Colonic mucosa (tissue), 4 donors: ENCODE measurements at regions not wholly inside any gene's neighbourhood (a gene's known extent, or its start where the extent isn't known, plus 50 kb on each side); places are given as distances from the start of the nearest gene placed in this dataset.

Experiments used
- DNase-seq: peaks from one replicate; pipeline ENCODE4 v3.0.0-alpha.2; 2020
- H3K27ac ChIP-seq: fragments of 200-600 bp; one replicate; pipeline ENCODE4 v1.8.0; 2021
- H3K27me3 ChIP-seq: fragments of 200-600 bp; one replicate; pipeline ENCODE4 v1.8.0; 2021
- H3K36me3 ChIP-seq: fragments of 200-600 bp; one replicate; pipeline ENCODE4 v1.8.0; 2021
- H3K4me1 ChIP-seq: fragments of 200-600 bp; one replicate; pipeline ENCODE4 v1.8.0; 2021; ENCODE audit warnings: mild to moderate bottlenecking
- H3K4me3 ChIP-seq: fragments of 200-600 bp; one replicate; pipeline ENCODE4 v1.8.0; 2021
- H3K9ac ChIP-seq, 2 donors: one replicate each; pipeline ENCODE4 v1.7.0; 2013; ENCODE audit warnings: control low read depth in 2 of 2, low read depth in 2 of 2, low read length in 2 of 2
- H3K9me3 ChIP-seq: fragments of 200-600 bp; one replicate; pipeline ENCODE4 v1.8.0; 2021
- CTCF ChIP-seq: fragments of 200-600 bp; IDR thresholded peaks from one replicate; pipeline ENCODE4 v1.8.0; 2022; ENCODE audit warnings: antibody characterized with exemption, mild to moderate bottlenecking
- intact Hi-C: fragments of 100-400 bp; cut with DNase I; formaldehyde crosslinking; loops from one replicate; pipeline ENCODE4 v1.14.1; 2022
- donor health status: healthy.
- donor health status: DM: no; HTN: no; CAD: no.
- donor health status: DM: no; HTN: no; CAD: no.

- Histone ChIP-seq H3K27ac (no peak overlapping the region), H3K9me3 (no peaks in the 10 kb centered on the region), H3K4me3 (no peak overlapping the region), H3K27me3 (no peaks in the 10 kb centered on the region), H3K9ac (no peak overlapping the region), H3K36me3 (no peaks in the 10 kb centered on the region), H3K4me1 (no peaks in the 10 kb centered on the region)
- no peak for TF ChIP-seq CTCF
- intact Hi-C loops = no loop called here
- DNase-seq = no peak
Observed at GRCh38 chr5:171610686-171611085, 174.9 kb upstream of the SMIM23 start.

GRCh38 chr5:171612749-171613148 lies 172.9 kb upstream of the SMIM23 start:
- H3K27me3 ChIP-seq = no peaks in the 10 kb centered on the region
- intact Hi-C loops = no loop called here

GRCh38 chr5:171614511-171614910 lies 171.1 kb upstream of the SMIM23 start:
- TF ChIP-seq CTCF = no peak
- DNase-seq = no peak
- no peak overlapping the region for H3K9ac ChIP-seq
- intact Hi-C loops = no loop called here
- H3K4me3 ChIP-seq = no peak overlapping the region
- no peaks in the 10 kb centered on the region for H3K36me3 ChIP-seq
- no peaks in the 10 kb centered on the region for H3K27me3 ChIP-seq
- no peaks in the 10 kb centered on the region for H3K4me1 ChIP-seq
- H3K27ac ChIP-seq = no peak overlapping the region
- H3K9me3 ChIP-seq = no peaks in the 10 kb centered on the region

More at GRCh38 chr5:171612749-171613148, 172.9 kb upstream of the SMIM23 start:
- H3K9me3 ChIP-seq = no peaks in the 10 kb centered on the region
- no peak for TF ChIP-seq CTCF
- DNase-seq = no peak
- no peak overlapping the region for H3K27ac ChIP-seq
- H3K4me1 ChIP-seq = no peaks in the 10 kb centered on the region
- H3K4me3 ChIP-seq = no peak overlapping the region
- no peaks in the 10 kb centered on the region for H3K36me3 ChIP-seq
- H3K9ac ChIP-seq = no peak overlapping the region

GRCh38 chr5:171614971-171615653 lies 170.5 kb upstream of the SMIM23 start:
- H3K4me3 ChIP-seq = no peak overlapping the region
- H3K4me1 ChIP-seq = no peaks in the 10 kb centered on the region
- no peak overlapping the region for H3K27ac ChIP-seq
- no peak overlapping the region for H3K9ac ChIP-seq
- no peaks in the 10 kb centered on the region for H3K27me3 ChIP-seq
- DNase-seq = no peak
- intact Hi-C loops = no loop called here
- H3K9me3 ChIP-seq = no peaks in the 10 kb centered on the region
- H3K36me3 ChIP-seq = no peaks in the 10 kb centered on the region
- no peak for TF ChIP-seq CTCF

GRCh38 chr5:171615705-171616640 lies 169.6 kb upstream of the SMIM23 start:
- H3K4me3 ChIP-seq = no peak overlapping the region
- no peak for DNase-seq
- TF ChIP-seq CTCF = no peak
- intact Hi-C loops = no loop called here
- no peak overlapping the region for H3K9ac ChIP-seq
- H3K27ac ChIP-seq = no peak overlapping the region
- H3K36me3 ChIP-seq = no peaks in the 10 kb centered on the region
- no peaks in the 10 kb centered on the region for H3K4me1 ChIP-seq
- no peaks in the 10 kb centered on the region for H3K27me3 ChIP-seq
- no peaks in the 10 kb centered on the region for H3K9me3 ChIP-seq
